HuH-7 (cell line): ENCODE measurements at regions not wholly inside any gene's neighbourhood (a gene's known extent, or its start where the extent isn't known, plus 50 kb on each side); places are given as distances from the start of the nearest gene placed in this dataset.
"Not testable (repeated sequence)": the region's sequence is repeated elsewhere in the genome, so short reads cannot be mapped to it uniquely, and the experiment has no call there.

Source experiments
- DNase-seq: peaks from one replicate; pipeline ENCODE4 v3.0.0; 2011; ENCODE audit warnings: low spot score

- peak; percentile 95 for DNase-seq
Observed at GRCh38 chr7:65251851-65252620, 121.6 kb upstream of the ZNF92 start.

- no peak for DNase-seq
Observed at GRCh38 chr7:65250697-65251395, 122.8 kb upstream of the ZNF92 start.

- DNase-seq = no peak
Observed at GRCh38 chr7:65250216-65250615, 123.4 kb upstream of the ZNF92 start.

- DNase-seq = no peak
Observed at GRCh38 chr7:65247491-65247890, 126.2 kb upstream of the ZNF92 start.

- peak; percentile 82 for DNase-seq
Observed at GRCh38 chr7:65239707-65240352, 133.8 kb upstream of the ZNF92 start.

- DNase-seq = no peak
Observed at GRCh38 chr7:65239324-65239706, 134.3 kb upstream of the ZNF92 start.

GRCh38 chr7:65238785-65239184, 134.9 kb upstream of the ZNF92 start:
- DNase-seq = no peak

GRCh38 chr7:65235586-65235985, 138.1 kb upstream of the ZNF92 start:
- DNase-seq = no peak

- no peak for DNase-seq
Observed at GRCh38 chr7:65233409-65234034, 140.1 kb upstream of the ZNF92 start.

GRCh38 chr7:65230231-65230630, 143.4 kb upstream of the ZNF92 start:
- no peak for DNase-seq

GRCh38 chr7:65225422-65226006, 148.1 kb upstream of the ZNF92 start:
- no peak for DNase-seq

GRCh38 chr7:65222655-65223054, 151.0 kb upstream of the ZNF92 start:
- no peak for DNase-seq

GRCh38 chr7:65221683-65222082, 152.0 kb upstream of the ZNF92 start:
- DNase-seq = no peak

- DNase-seq = no peak
Observed at GRCh38 chr7:65219623-65220022, 154.0 kb upstream of the ZNF92 start.

GRCh38 chr7:65216469-65216868, 157.2 kb upstream of the ZNF92 start:
- peak; percentile 51 for DNase-seq

GRCh38 chr7:65213260-65213659, 160.4 kb upstream of the ZNF92 start:
- not testable (repeated sequence) for DNase-seq

- DNase-seq = not testable (repeated sequence)
Observed at GRCh38 chr7:65199221-65199620, 174.4 kb upstream of the ZNF92 start.

GRCh38 chr7:65193334-65194058, 180.2 kb upstream of the ZNF92 start:
- not testable (repeated sequence) for DNase-seq

- DNase-seq = not testable (repeated sequence)
Observed at GRCh38 chr7:65177041-65177440, 170.6 kb upstream of the ERV3-1 start.

- DNase-seq = not testable (repeated sequence)
Observed at GRCh38 chr7:65150105-65150504, 143.6 kb upstream of the ERV3-1 start.

GRCh38 chr7:65146118-65146914, 139.8 kb upstream of the ERV3-1 start:
- DNase-seq = not testable (repeated sequence)
